ENCODE measurements at regions not wholly inside any gene's neighbourhood (a gene's known extent, or its start where the extent isn't known, plus 50 kb on each side); places are given as distances from the start of the nearest gene placed in this dataset.

- TF ChIP-seq MAX (IDR thresholded peaks at IDR 0.05) (no peak), PRDM15 (CRISPR knock-in tag; IDR thresholded peaks at IDR 0.05) (no peak), CTCF (CRISPR knock-in tag; IDR thresholded peaks at IDR 0.05) (no peak), NFE2L2 (IDR thresholded peaks at IDR 0.05; ENCODE audit: low read length) (no peak), HES4 (CRISPR knock-in tag; IDR thresholded peaks at IDR 0.05; ENCODE audit: borderline replicate concordance) (no peak), FOSL1 (CRISPR knock-in tag; IDR thresholded peaks at IDR 0.05; ENCODE audit: borderline replicate concordance) (no peak), ZBTB26 (CRISPR knock-in tag; IDR thresholded peaks at IDR 0.05; ENCODE audit: borderline replicate concordance) (no peak), ZNF512 (CRISPR knock-in tag; IDR thresholded peaks at IDR 0.05) (no peak), HDAC1 (CRISPR knock-in tag; IDR thresholded peaks at IDR 0.05) (no peak), ZNF510 (CRISPR knock-in tag; IDR thresholded peaks at IDR 0.05; ENCODE audit: low read depth) (no peak), ZNF10 (CRISPR knock-in tag; IDR thresholded peaks at IDR 0.05; ENCODE audit: borderline replicate concordance, low read depth) (no peak), MIXL1 (CRISPR knock-in tag; IDR thresholded peaks at IDR 0.05) (no peak)
Observed at GRCh38 chr2:171625006-171625405, 62.3 kb upstream of the DYNC1I2 start.
